Neural cell (in vitro differentiated cells): ENCODE measurements at regions not wholly inside any gene's neighbourhood (a gene's known extent, or its start where the extent isn't known, plus 50 kb on each side); places are given as distances from the start of the nearest gene placed in this dataset.

ENCODE experiments used
- H2AFZ ChIP-seq: fragments of 200-600, 300-800 bp; sonication (generic), shearing (Covaris generic); 2 replicates; pipeline ENCODE4 v1.6.0; 2014; ENCODE audit warnings: low read depth, mild to moderate bottlenecking, antibody characterized with exemption, low read length, moderate library complexity
- H3F3A ChIP-seq: fragments of 200-600 bp; shearing (Covaris generic); 2 replicates; pipeline ENCODE4 v1.6.1; 2016; ENCODE audit warnings: mild to moderate bottlenecking, moderate library complexity, mixed read lengths, antibody characterized with exemption, low read length; ENCODE audit not compliant: insufficient read depth, poor library complexity, severe bottlenecking
- H3K27ac ChIP-seq: fragments of 200-600, 300-800 bp; sonication (generic), shearing (Covaris generic); 2 replicates; pipeline ENCODE4 v1.5.1; 2014; ENCODE audit warnings: mild to moderate bottlenecking, low read length, moderate library complexity
- H3K27me3 ChIP-seq: fragments of 300-800, 200-600 bp; sonication (generic), shearing (Covaris generic); 2 replicates; pipeline ENCODE4 v1.6.0; 2014; ENCODE audit warnings: mild to moderate bottlenecking, low read depth, low read length, moderate library complexity; ENCODE audit not compliant: insufficient read depth
- H3K36me3 ChIP-seq: fragments of 300-800, 200-600 bp; sonication (generic), shearing (Covaris generic); 2 replicates; pipeline ENCODE4 v1.5.1; 2014; ENCODE audit warnings: mild to moderate bottlenecking, antibody characterized with exemption, low read length, moderate library complexity; ENCODE audit not compliant: insufficient read depth
- H3K4me2 ChIP-seq: fragments of 300-800, 200-600 bp; sonication (generic), shearing (Covaris generic); 2 replicates; pipeline ENCODE4 v1.6.0; 2014; ENCODE audit warnings: mild to moderate bottlenecking, low read length
- H3K4me3 ChIP-seq: fragments of 300-800, 200-600 bp; sonication (generic), shearing (Covaris generic); 2 replicates; pipeline ENCODE4 v1.5.1; 2014; ENCODE audit warnings: mild to moderate bottlenecking, low read length, moderate library complexity
- H3K79me2 ChIP-seq: fragments of 200-600 bp; shearing (Covaris generic); replicated peaks from 2 replicates; pipeline ENCODE4 v1.6.0; 2014; ENCODE audit warnings: mild to moderate bottlenecking, low read length, moderate library complexity; ENCODE audit not compliant: insufficient read depth
- H3K9ac ChIP-seq: fragments of 300-800, 200-600 bp; sonication (generic), shearing (Covaris generic); 2 replicates; pipeline ENCODE4 v1.6.1; 2016; ENCODE audit warnings: mild to moderate bottlenecking, low read length, mixed read lengths
- H3K9me2 ChIP-seq: fragments of 200-600 bp; shearing (Covaris generic); 2 replicates; pipeline ENCODE4 v1.6.1; 2016; ENCODE audit warnings: mild to moderate bottlenecking, low read length, mixed read lengths; ENCODE audit not compliant: insufficient read depth
- H3K9me3 ChIP-seq: fragments of 200-600, 300-800 bp; sonication (generic), shearing (Covaris generic); 2 replicates; pipeline ENCODE4 v1.6.1; 2016; ENCODE audit warnings: mild to moderate bottlenecking, mixed run types, low read length, moderate library complexity, mixed read lengths
- H4K20me1 ChIP-seq: fragments of 200-600 bp; shearing (Covaris generic); 2 replicates; pipeline ENCODE4 v1.6.1; 2016; ENCODE audit warnings: mild to moderate bottlenecking, mixed run types; ENCODE audit not compliant: insufficient read depth
- EP300 ChIP-seq: fragments of 450-650 bp; conservative IDR thresholded peaks from 2 replicates; pipeline ENCODE4 v1.6.1; 2014; ENCODE audit warnings: antibody characterized with exemption, mild to moderate bottlenecking, moderate library complexity; ENCODE audit not compliant: poor library complexity, severe bottlenecking
- EZH2 ChIP-seq: fragments of 200-600, 300-800 bp; shearing (Covaris generic), sonication (generic); IDR thresholded peaks from 2 replicates; pipeline ENCODE4 v1.6.1; 2014; ENCODE audit warnings: antibody characterized with exemption, low read length, borderline replicate concordance, mild to moderate bottlenecking; ENCODE audit not compliant: insufficient read depth, poor library complexity, severe bottlenecking
- MXI1 ChIP-seq: fragments of 450-650 bp; conservative IDR thresholded peaks from 2 replicates; pipeline ENCODE4 v1.6.1; 2014; ENCODE audit warnings: antibody characterized with exemption, mild to moderate bottlenecking; ENCODE audit not compliant: poor library complexity, severe bottlenecking
- POLR2AphosphoS5 ChIP-seq: IDR thresholded peaks from 2 replicates; pipeline ENCODE4 v1.6.1; 2012
- RAD21 ChIP-seq: fragments of 450-650 bp; conservative IDR thresholded peaks from 2 replicates; pipeline ENCODE4 v1.6.1; 2014; ENCODE audit warnings: antibody characterized with exemption, mild to moderate bottlenecking, moderate library complexity
- SMC3 ChIP-seq: fragments of 450-650 bp; conservative IDR thresholded peaks from 2 replicates; pipeline ENCODE4 v1.6.1; 2014; ENCODE audit warnings: antibody characterized with exemption, mild to moderate bottlenecking, moderate library complexity; ENCODE audit not compliant: poor library complexity
- TAF1 ChIP-seq: IDR thresholded peaks from 2 replicates; pipeline ENCODE4 v1.6.1; 2012; ENCODE audit warnings: low read depth
- TF ChIP-seq, protein P1 (sequence below): IDR thresholded peaks from 2 replicates; pipeline ENCODE4 v1.6.1; 2012; ENCODE audit warnings: borderline replicate concordance
- TF ChIP-seq, protein P2 (sequence below): fragments of 450-650 bp; IDR thresholded peaks from 2 replicates; pipeline ENCODE4 v1.5.1; 2014; ENCODE audit warnings: antibody characterized with exemption, mild to moderate bottlenecking, moderate library complexity; ENCODE audit not compliant: poor library complexity, severe bottlenecking

DNA sequence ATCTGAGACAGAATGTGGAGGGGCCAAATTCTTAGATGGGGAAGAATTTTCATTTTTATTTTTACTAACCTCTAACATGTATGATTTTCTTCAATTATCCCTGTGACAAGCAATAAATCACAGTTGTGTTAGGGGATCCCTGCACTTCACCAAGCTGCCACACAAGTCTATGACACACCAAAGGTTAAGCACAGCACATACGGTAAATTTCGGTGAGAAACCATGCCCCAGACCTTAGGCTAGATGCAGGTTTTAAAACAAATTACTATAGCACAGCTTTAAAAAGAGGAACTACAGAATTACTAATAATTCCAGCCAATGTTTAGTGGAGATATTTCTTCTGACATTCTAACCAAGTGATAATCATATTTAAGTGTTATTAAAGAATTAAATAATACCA, 175.7 kb upstream of the RORB start:
- Histone ChIP-seq H3K9me3 (no peaks in the 10 kb centered on the region), H3K4me3 (no peak overlapping the region), H3K4me2 (no peak overlapping the region), H3K9me2 (no peaks in the 10 kb centered on the region), H3K79me2 (no peaks in the 10 kb centered on the region), H4K20me1 (no peaks in the 10 kb centered on the region), H2AFZ (no peak overlapping the region), H3K27ac (no peak overlapping the region), H3K27me3 (no peaks in the 10 kb centered on the region), H3K36me3 (no peaks in the 10 kb centered on the region), H3F3A (no peaks in the 10 kb centered on the region), H3K9ac (no peak overlapping the region)
- TF ChIP-seq MXI1, result no peak
- TF ChIP-seq EP300, result no peak
- no peak for TF ChIP-seq SMC3
- TF ChIP-seq, protein P1, sequence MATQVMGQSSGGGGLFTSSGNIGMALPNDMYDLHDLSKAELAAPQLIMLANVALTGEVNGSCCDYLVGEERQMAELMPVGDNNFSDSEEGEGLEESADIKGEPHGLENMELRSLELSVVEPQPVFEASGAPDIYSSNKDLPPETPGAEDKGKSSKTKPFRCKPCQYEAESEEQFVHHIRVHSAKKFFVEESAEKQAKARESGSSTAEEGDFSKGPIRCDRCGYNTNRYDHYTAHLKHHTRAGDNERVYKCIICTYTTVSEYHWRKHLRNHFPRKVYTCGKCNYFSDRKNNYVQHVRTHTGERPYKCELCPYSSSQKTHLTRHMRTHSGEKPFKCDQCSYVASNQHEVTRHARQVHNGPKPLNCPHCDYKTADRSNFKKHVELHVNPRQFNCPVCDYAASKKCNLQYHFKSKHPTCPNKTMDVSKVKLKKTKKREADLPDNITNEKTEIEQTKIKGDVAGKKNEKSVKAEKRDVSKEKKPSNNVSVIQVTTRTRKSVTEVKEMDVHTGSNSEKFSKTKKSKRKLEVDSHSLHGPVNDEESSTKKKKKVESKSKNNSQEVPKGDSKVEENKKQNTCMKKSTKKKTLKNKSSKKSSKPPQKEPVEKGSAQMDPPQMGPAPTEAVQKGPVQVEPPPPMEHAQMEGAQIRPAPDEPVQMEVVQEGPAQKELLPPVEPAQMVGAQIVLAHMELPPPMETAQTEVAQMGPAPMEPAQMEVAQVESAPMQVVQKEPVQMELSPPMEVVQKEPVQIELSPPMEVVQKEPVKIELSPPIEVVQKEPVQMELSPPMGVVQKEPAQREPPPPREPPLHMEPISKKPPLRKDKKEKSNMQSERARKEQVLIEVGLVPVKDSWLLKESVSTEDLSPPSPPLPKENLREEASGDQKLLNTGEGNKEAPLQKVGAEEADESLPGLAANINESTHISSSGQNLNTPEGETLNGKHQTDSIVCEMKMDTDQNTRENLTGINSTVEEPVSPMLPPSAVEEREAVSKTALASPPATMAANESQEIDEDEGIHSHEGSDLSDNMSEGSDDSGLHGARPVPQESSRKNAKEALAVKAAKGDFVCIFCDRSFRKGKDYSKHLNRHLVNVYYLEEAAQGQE, result no peak
- no peak for TF ChIP-seq POLR2AphosphoS5

DNA sequence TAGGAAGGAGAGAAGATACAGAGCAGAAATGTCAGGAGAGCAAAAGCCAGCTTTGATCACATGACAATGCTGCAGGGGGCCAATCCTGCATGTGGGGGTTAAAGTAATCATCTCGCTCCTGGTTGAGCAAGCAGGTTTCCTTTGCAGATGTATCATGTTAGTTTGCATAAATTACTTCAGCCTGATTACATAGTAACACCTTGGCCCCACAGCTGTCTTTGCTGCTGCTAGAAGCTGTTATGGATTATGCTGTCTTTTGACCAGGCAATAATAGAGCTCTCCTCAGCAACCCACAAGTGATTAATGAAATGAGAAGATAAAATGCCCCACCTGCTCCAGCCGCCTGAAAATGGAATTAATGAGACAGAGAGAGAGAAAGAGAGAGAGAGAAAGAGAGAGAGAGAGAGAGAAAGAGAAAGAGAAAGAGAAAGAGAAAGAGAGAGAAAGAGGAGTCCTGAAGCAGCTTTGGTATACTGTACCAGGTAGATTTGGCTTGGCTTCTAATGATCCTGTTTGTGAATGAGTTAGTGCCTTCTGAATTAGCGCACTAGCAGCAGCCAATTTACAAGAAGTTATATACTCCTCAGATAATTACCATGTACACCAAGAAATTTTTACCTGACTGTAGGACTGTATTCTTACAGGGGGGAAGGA, 174.3 kb upstream of the RORB start:
- Histone ChIP-seq H3K9ac (no peak overlapping the region), H2AFZ (no peak overlapping the region), H3K9me2 (no peaks in the 10 kb centered on the region), H4K20me1 (no peaks in the 10 kb centered on the region), H3F3A (no peaks in the 10 kb centered on the region), H3K27ac (no peak overlapping the region), H3K4me3 (no peak overlapping the region), H3K4me2 (no peak overlapping the region), H3K79me2 (no peaks in the 10 kb centered on the region), H3K36me3 (no peaks in the 10 kb centered on the region), H3K27me3 (no peaks in the 10 kb centered on the region), H3K9me3 (no peaks in the 10 kb centered on the region)
- TF ChIP-seq MXI1 (no peak), SMC3 (no peak), EP300 (no peak), POLR2AphosphoS5 (no peak), TAF1 (no peak), RAD21 (no peak), EZH2 (no peak)
- TF ChIP-seq, protein P2, sequence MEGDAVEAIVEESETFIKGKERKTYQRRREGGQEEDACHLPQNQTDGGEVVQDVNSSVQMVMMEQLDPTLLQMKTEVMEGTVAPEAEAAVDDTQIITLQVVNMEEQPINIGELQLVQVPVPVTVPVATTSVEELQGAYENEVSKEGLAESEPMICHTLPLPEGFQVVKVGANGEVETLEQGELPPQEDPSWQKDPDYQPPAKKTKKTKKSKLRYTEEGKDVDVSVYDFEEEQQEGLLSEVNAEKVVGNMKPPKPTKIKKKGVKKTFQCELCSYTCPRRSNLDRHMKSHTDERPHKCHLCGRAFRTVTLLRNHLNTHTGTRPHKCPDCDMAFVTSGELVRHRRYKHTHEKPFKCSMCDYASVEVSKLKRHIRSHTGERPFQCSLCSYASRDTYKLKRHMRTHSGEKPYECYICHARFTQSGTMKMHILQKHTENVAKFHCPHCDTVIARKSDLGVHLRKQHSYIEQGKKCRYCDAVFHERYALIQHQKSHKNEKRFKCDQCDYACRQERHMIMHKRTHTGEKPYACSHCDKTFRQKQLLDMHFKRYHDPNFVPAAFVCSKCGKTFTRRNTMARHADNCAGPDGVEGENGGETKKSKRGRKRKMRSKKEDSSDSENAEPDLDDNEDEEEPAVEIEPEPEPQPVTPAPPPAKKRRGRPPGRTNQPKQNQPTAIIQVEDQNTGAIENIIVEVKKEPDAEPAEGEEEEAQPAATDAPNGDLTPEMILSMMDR, result no peak
- TF ChIP-seq, protein P1, result no peak
